ENCODE measurements at regions not wholly inside any gene's neighbourhood (a gene's known extent, or its start where the extent isn't known, plus 50 kb on each side); places are given as distances from the start of the nearest gene placed in this dataset.

- Histone ChIP-seq H4K20me1 (ENCODE audit: control insufficient read depth, insufficient read depth, low read depth, low read length) (no peaks in the 10 kb centered on the region; the same call in 1 of the 2 replicates), H3K4me2 (ENCODE audit: low read length) (no peak overlapping the region), H3K4me3 (ENCODE audit: low read length) (no peak overlapping the region), H3K9me2 (replicated peaks; ENCODE audit: control insufficient read depth, low read length) (no peaks in the 10 kb centered on the region), H3K27me3 (ENCODE audit: control insufficient read depth, low read length) (no peaks in the 10 kb centered on the region), H3K36me3 (ENCODE audit: control insufficient read depth, low read length) (no peaks in the 10 kb centered on the region), H3K4me1 (ENCODE audit: control insufficient read depth, low read length) (no peaks in the 10 kb centered on the region), H3F3A (ENCODE audit: control insufficient read depth, insufficient read depth) (no peaks in the 10 kb centered on the region), H3K27ac (ENCODE audit: low read depth, low read length) (no peak overlapping the region), H3K9me3 (ENCODE audit: control insufficient read depth, insufficient read depth, low read length) (no peaks in the 10 kb centered on the region), H3K79me2 (ENCODE audit: control insufficient read depth, low read length) (no peaks in the 10 kb centered on the region)
- TF ChIP-seq, protein P1, sequence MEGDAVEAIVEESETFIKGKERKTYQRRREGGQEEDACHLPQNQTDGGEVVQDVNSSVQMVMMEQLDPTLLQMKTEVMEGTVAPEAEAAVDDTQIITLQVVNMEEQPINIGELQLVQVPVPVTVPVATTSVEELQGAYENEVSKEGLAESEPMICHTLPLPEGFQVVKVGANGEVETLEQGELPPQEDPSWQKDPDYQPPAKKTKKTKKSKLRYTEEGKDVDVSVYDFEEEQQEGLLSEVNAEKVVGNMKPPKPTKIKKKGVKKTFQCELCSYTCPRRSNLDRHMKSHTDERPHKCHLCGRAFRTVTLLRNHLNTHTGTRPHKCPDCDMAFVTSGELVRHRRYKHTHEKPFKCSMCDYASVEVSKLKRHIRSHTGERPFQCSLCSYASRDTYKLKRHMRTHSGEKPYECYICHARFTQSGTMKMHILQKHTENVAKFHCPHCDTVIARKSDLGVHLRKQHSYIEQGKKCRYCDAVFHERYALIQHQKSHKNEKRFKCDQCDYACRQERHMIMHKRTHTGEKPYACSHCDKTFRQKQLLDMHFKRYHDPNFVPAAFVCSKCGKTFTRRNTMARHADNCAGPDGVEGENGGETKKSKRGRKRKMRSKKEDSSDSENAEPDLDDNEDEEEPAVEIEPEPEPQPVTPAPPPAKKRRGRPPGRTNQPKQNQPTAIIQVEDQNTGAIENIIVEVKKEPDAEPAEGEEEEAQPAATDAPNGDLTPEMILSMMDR (IDR thresholded peaks at IDR 0.05; ENCODE audit: low read depth, low read length, poor library complexity, severe bottlenecking): no peak
- no peak for TF ChIP-seq EZH2phosphoT487 (IDR thresholded peaks at IDR 0.05; ENCODE audit: borderline replicate concordance, low read length)
Observed at GRCh38 chr1:29949676-29950075, 713.4 kb downstream of the PTPRU start.

- Histone ChIP-seq H4K20me1 (ENCODE audit: control insufficient read depth, insufficient read depth, low read depth, low read length) (no peaks in the 10 kb centered on the region; the same call in 1 of the 2 replicates), H3K4me2 (ENCODE audit: low read length) (no peak overlapping the region), H3K27ac (ENCODE audit: low read depth, low read length) (no peak overlapping the region), H3K4me3 (ENCODE audit: low read length) (no peak overlapping the region), H3K9me3 (ENCODE audit: control insufficient read depth, insufficient read depth, low read length) (no peaks in the 10 kb centered on the region), H3K79me2 (ENCODE audit: control insufficient read depth, low read length) (no peaks in the 10 kb centered on the region), H3K9me2 (replicated peaks; ENCODE audit: control insufficient read depth, low read length) (no peaks in the 10 kb centered on the region), H3K36me3 (ENCODE audit: control insufficient read depth, low read length) (no peaks in the 10 kb centered on the region), H3F3A (ENCODE audit: control insufficient read depth, insufficient read depth) (no peaks in the 10 kb centered on the region), H3K4me1 (ENCODE audit: control insufficient read depth, low read length) (no peaks in the 10 kb centered on the region), H3K27me3 (ENCODE audit: control insufficient read depth, low read length) (no peaks in the 10 kb centered on the region)
- TF ChIP-seq, protein P1 (IDR thresholded peaks at IDR 0.05; ENCODE audit: low read depth, low read length, poor library complexity, severe bottlenecking): no peak
- TF ChIP-seq EZH2phosphoT487 (IDR thresholded peaks at IDR 0.05; ENCODE audit: borderline replicate concordance, low read length): no peak
Observed at GRCh38 chr1:29948581-29948980, 712.3 kb downstream of the PTPRU start.

GRCh38 chr1:29946057-29946456, 709.7 kb downstream of the PTPRU start:
- H4K20me1 ChIP-seq (ENCODE audit: control insufficient read depth, insufficient read depth, low read depth, low read length): no peaks in the 10 kb centered on the region; the same call in 1 of the 2 replicates
- no peaks in the 10 kb centered on the region for H3K9me2 ChIP-seq (replicated peaks; ENCODE audit: control insufficient read depth, low read length)

More at GRCh38 chr1:29946057-29946456, 709.7 kb downstream of the PTPRU start:
- Histone ChIP-seq H3K9me3 (ENCODE audit: control insufficient read depth, insufficient read depth, low read length) (no peaks in the 10 kb centered on the region), H3F3A (ENCODE audit: control insufficient read depth, insufficient read depth) (no peaks in the 10 kb centered on the region), H3K27ac (ENCODE audit: low read depth, low read length) (no peak overlapping the region), H3K79me2 (ENCODE audit: control insufficient read depth, low read length) (no peaks in the 10 kb centered on the region), H3K4me3 (ENCODE audit: low read length) (no peak overlapping the region), H3K27me3 (ENCODE audit: control insufficient read depth, low read length) (no peaks in the 10 kb centered on the region), H3K4me2 (ENCODE audit: low read length) (no peak overlapping the region), H3K36me3 (ENCODE audit: control insufficient read depth, low read length) (no peaks in the 10 kb centered on the region), H3K4me1 (ENCODE audit: control insufficient read depth, low read length) (no peaks in the 10 kb centered on the region)
- TF ChIP-seq, protein P1 (IDR thresholded peaks at IDR 0.05; ENCODE audit: low read depth, low read length, poor library complexity, severe bottlenecking): no peak
- TF ChIP-seq EZH2phosphoT487 (IDR thresholded peaks at IDR 0.05; ENCODE audit: borderline replicate concordance, low read length): no peak
